GM13976 (cell line): ENCODE measurements at regions not wholly inside any gene's neighbourhood (a gene's known extent, or its start where the extent isn't known, plus 50 kb on each side); places are given as distances from the start of the nearest gene placed in this dataset.

ENCODE experiments used
- DNase-seq: peaks from one replicate; pipeline ENCODE4 v3.0.0; 2012; ENCODE audit warnings: low spot score
- CTCF ChIP-seq: IDR thresholded peaks from 2 replicates; pipeline ENCODE4 v1.5.1; 2012; ENCODE audit warnings: borderline replicate concordance, mild to moderate bottlenecking; ENCODE audit not compliant: insufficient read depth; ENCODE audit errors: extremely low read depth, missing control alignments, control extremely low read depth
- in situ Hi-C: fragments of 300-500 bp; cut with MboI; formaldehyde crosslinking; loops from one replicate; pipeline ENCODE4 v1.12.0; 2022; ENCODE audit warnings: low sequenced_read_pairs, mixed read lengths, inconsistent platforms; ENCODE audit not compliant: unreplicated experiment

GRCh38 chr16:9384141-9384540 is 292.7 kb downstream of the HAPSTR1 start:
- DNase-seq = no peak
- TF ChIP-seq CTCF = no peak
- in situ Hi-C loops = no loop called here

- in situ Hi-C loops = no loop called here
- DNase-seq = no peak
- no peak for TF ChIP-seq CTCF
These were observed 298.2 kb downstream of the HAPSTR1 start for GRCh38 chr16:9389543-9390207.

- in situ Hi-C loops = no loop called here
- DNase-seq = no peak
- TF ChIP-seq CTCF = no peak
These were observed 301.5 kb downstream of the HAPSTR1 start for GRCh38 chr16:9392956-9393355.

GRCh38 chr16:9393591-9393990 is 302.1 kb downstream of the HAPSTR1 start:
- no peak for DNase-seq
- TF ChIP-seq CTCF = no peak
- in situ Hi-C loops = no loop called here

- in situ Hi-C loops = no loop called here
- TF ChIP-seq CTCF = no peak
- DNase-seq = no peak
These were observed 304.5 kb downstream of the HAPSTR1 start for GRCh38 chr16:9395958-9396359.

GRCh38 chr16:9399573-9399972 is 308.1 kb downstream of the HAPSTR1 start:
- TF ChIP-seq CTCF = no peak
- no peak for DNase-seq
- in situ Hi-C loops = no loop called here

- TF ChIP-seq CTCF = no peak
- no peak for DNase-seq
- in situ Hi-C loops = no loop called here
These were observed 309.7 kb downstream of the HAPSTR1 start for GRCh38 chr16:9401173-9401572.
